ENCODE measurements at regions not wholly inside any gene's neighbourhood (a gene's known extent, or its start where the extent isn't known, plus 50 kb on each side); places are given as distances from the start of the nearest gene placed in this dataset.

GRCh38 chr5:57960569-57960968, 478.0 kb upstream of the ACTBL2 start:
- no peak for DNase-seq (ENCODE audit: low read depth)
- TF ChIP-seq CTCF (IDR thresholded peaks at IDR 0.05; ENCODE audit: low read depth, low read length) (no peak), POLR2A (IDR thresholded peaks at IDR 0.05; ENCODE audit: extremely low read depth, insufficient read length) (no peak), MAX (IDR thresholded peaks at IDR 0.05; ENCODE audit: low read depth, low read length) (no peak)
- no peak overlapping the region for H3K4me3 ChIP-seq (ENCODE audit: low read depth, low read length)

GRCh38 chr5:57956636-57957035, 474.0 kb upstream of the ACTBL2 start:
- no peak for DNase-seq (ENCODE audit: low read depth)
- no peak for TF ChIP-seq MYC (IDR thresholded peaks at IDR 0.05; ENCODE audit: low read depth, low read length)
- TF ChIP-seq CTCF (IDR thresholded peaks at IDR 0.05; ENCODE audit: low read depth, low read length): no peak
- no peak for TF ChIP-seq POLR2A (IDR thresholded peaks at IDR 0.05; ENCODE audit: extremely low read depth, insufficient read length)
- TF ChIP-seq MAX (IDR thresholded peaks at IDR 0.05; ENCODE audit: low read depth, low read length): no peak
- H3K4me3 ChIP-seq (ENCODE audit: low read depth, low read length): no peak overlapping the region

- TF ChIP-seq MYC (IDR thresholded peaks at IDR 0.05; ENCODE audit: low read depth, low read length) (no peak), POLR2A (IDR thresholded peaks at IDR 0.05; ENCODE audit: extremely low read depth, insufficient read length) (no peak), CTCF (IDR thresholded peaks at IDR 0.05; ENCODE audit: low read depth, low read length) (no peak), MAX (IDR thresholded peaks at IDR 0.05; ENCODE audit: low read depth, low read length) (no peak)
- no peak overlapping the region for H3K4me3 ChIP-seq (ENCODE audit: low read depth, low read length)
- DNase-seq (ENCODE audit: low read depth): no peak
Measured at GRCh38 chr5:57955511-57955910, 472.9 kb upstream of the ACTBL2 start.

- DNase-seq (ENCODE audit: low read depth): no peak
- no peak overlapping the region for H3K4me3 ChIP-seq (ENCODE audit: low read depth, low read length)
- TF ChIP-seq MAX (IDR thresholded peaks at IDR 0.05; ENCODE audit: low read depth, low read length): no peak
- TF ChIP-seq MYC (IDR thresholded peaks at IDR 0.05; ENCODE audit: low read depth, low read length): no peak
- TF ChIP-seq CTCF (IDR thresholded peaks at IDR 0.05; ENCODE audit: low read depth, low read length): no peak
- no peak for TF ChIP-seq POLR2A (IDR thresholded peaks at IDR 0.05; ENCODE audit: extremely low read depth, insufficient read length)
Measured at GRCh38 chr5:57953792-57954191, 471.2 kb upstream of the ACTBL2 start.

- no peak overlapping the region for H3K4me3 ChIP-seq (ENCODE audit: low read depth, low read length)
- TF ChIP-seq MYC (IDR thresholded peaks at IDR 0.05; ENCODE audit: low read depth, low read length) (no peak), CTCF (IDR thresholded peaks at IDR 0.05; ENCODE audit: low read depth, low read length) (no peak), POLR2A (IDR thresholded peaks at IDR 0.05; ENCODE audit: extremely low read depth, insufficient read length) (no peak), MAX (IDR thresholded peaks at IDR 0.05; ENCODE audit: low read depth, low read length) (no peak)
- DNase-seq (ENCODE audit: low read depth): no peak
Measured at GRCh38 chr5:57950616-57951228, 468.1 kb upstream of the ACTBL2 start.
